ENCODE measurements at regions not wholly inside any gene's neighbourhood (a gene's known extent, or its start where the extent isn't known, plus 50 kb on each side); places are given as distances from the start of the nearest gene placed in this dataset.

GRCh38 chr22:48566741-48567140, 1260.9 kb downstream of the BRD1 start:
- TF ChIP-seq EZH2phosphoT487 (conservative IDR thresholded peaks at IDR 0.05; ENCODE audit: low read length): no peak
- TF ChIP-seq, protein P1, sequence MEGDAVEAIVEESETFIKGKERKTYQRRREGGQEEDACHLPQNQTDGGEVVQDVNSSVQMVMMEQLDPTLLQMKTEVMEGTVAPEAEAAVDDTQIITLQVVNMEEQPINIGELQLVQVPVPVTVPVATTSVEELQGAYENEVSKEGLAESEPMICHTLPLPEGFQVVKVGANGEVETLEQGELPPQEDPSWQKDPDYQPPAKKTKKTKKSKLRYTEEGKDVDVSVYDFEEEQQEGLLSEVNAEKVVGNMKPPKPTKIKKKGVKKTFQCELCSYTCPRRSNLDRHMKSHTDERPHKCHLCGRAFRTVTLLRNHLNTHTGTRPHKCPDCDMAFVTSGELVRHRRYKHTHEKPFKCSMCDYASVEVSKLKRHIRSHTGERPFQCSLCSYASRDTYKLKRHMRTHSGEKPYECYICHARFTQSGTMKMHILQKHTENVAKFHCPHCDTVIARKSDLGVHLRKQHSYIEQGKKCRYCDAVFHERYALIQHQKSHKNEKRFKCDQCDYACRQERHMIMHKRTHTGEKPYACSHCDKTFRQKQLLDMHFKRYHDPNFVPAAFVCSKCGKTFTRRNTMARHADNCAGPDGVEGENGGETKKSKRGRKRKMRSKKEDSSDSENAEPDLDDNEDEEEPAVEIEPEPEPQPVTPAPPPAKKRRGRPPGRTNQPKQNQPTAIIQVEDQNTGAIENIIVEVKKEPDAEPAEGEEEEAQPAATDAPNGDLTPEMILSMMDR (IDR thresholded peaks at IDR 0.05; ENCODE audit: insufficient read depth, low read length, poor library complexity, severe bottlenecking): no peak
- H3K27ac ChIP-seq (ENCODE audit: low read depth, low read length): no peak overlapping the region
- H3K9me3 ChIP-seq (ENCODE audit: insufficient read depth, low read length): peaks cover 10% of the 10 kb centered on the region; the same call in 1 of the 2 replicates
- H4K20me1 ChIP-seq (ENCODE audit: low read depth, low read length): no peaks in the 10 kb centered on the region
- H3K79me2 ChIP-seq (ENCODE audit: insufficient read depth, low read length): no peaks in the 10 kb centered on the region
- no peaks in the 10 kb centered on the region for H3K36me3 ChIP-seq (ENCODE audit: low read length)
- no peaks in the 10 kb centered on the region for H3K9me2 ChIP-seq (replicated peaks; ENCODE audit: insufficient read depth, low read length)
- no peaks in the 10 kb centered on the region for H3K27me3 ChIP-seq (ENCODE audit: low read length)
- H3K9ac ChIP-seq (ENCODE audit: low read length): no peak overlapping the region
- no peak overlapping the region for H3K4me2 ChIP-seq (ENCODE audit: low read depth, low read length, poor library complexity, severe bottlenecking)
- H3F3A ChIP-seq (ENCODE audit: insufficient read depth): no peaks in the 10 kb centered on the region
- H3K4me3 ChIP-seq (ENCODE audit: insufficient read depth, low read length, poor library complexity, severe bottlenecking): no peak overlapping the region
- no peak overlapping the region for H2AFZ ChIP-seq (ENCODE audit: low read depth, low read length, severe bottlenecking)

DNA sequence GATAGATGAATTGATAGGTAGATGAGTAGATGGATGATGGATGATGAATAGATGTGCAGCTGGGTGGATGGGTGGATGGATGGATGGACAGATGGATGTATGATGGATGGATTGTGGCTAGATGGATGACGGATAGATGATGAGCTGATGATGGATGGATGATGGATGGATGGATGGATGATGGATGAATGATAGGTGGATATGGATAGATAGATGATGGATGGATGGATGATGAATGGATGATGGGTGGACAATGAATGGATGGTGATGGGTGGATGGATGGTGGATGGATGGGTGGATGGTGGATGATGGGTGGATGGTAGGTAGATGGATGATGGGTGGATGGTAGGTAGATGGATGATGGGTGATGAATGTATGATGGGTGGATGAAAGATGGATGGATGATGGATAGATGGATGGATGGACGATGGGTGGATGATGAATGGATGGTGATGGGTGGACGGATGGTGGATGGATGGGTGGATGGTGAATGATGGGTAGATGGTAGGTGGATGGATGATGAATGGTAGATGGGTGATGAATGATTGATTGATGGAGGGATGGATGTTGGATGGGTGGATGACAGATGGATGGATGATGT, 1261.7 kb downstream of the BRD1 start:
- Histone ChIP-seq H3K36me3 (ENCODE audit: low read length) (no peaks in the 10 kb centered on the region), H3K4me2 (ENCODE audit: low read depth, low read length, poor library complexity, severe bottlenecking) (no peak overlapping the region), H3K9me2 (replicated peaks; ENCODE audit: insufficient read depth, low read length) (no peaks in the 10 kb centered on the region), H3K4me3 (ENCODE audit: insufficient read depth, low read length, poor library complexity, severe bottlenecking) (no peak overlapping the region), H3K9ac (ENCODE audit: low read length) (no peak overlapping the region), H3F3A (ENCODE audit: insufficient read depth) (no peaks in the 10 kb centered on the region), H2AFZ (ENCODE audit: low read depth, low read length, severe bottlenecking) (no peak overlapping the region), H3K27me3 (ENCODE audit: low read length) (no peaks in the 10 kb centered on the region), H4K20me1 (ENCODE audit: low read depth, low read length) (no peaks in the 10 kb centered on the region), H3K79me2 (ENCODE audit: insufficient read depth, low read length) (no peaks in the 10 kb centered on the region), H3K9me3 (ENCODE audit: insufficient read depth, low read length) (peaks cover 7% of the 10 kb centered on the region; the same call in 1 of the 2 replicates), H3K27ac (ENCODE audit: low read depth, low read length) (no peak overlapping the region)
- TF ChIP-seq, protein P1 (IDR thresholded peaks at IDR 0.05; ENCODE audit: insufficient read depth, low read length, poor library complexity, severe bottlenecking): no peak
- no peak for TF ChIP-seq EZH2phosphoT487 (conservative IDR thresholded peaks at IDR 0.05; ENCODE audit: low read length)

DNA sequence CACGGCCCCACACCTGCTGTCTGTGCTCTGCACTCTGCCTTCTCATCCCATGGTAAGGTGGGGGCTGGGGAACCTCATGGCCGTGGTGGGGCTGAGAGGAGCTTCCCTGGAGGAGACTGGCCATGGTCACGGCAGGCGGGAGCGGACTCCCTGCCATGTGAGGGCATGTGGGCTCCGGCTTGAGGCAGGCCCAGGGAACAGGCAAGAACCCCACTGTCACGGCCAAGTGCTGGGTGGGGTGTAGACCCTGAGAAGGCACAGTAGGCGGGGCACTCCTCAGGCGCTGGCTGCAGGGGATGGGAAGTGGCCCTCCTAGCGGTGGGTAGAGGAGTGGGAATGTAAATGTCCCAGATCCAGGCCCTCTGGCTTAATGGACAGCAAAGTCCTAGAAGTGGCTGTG, 1262.7 kb downstream of the BRD1 start:
- Histone ChIP-seq H4K20me1 (ENCODE audit: low read depth, low read length) (no peaks in the 10 kb centered on the region), H3K9ac (ENCODE audit: low read length) (no peak overlapping the region), H3K9me2 (replicated peaks; ENCODE audit: insufficient read depth, low read length) (no peaks in the 10 kb centered on the region), H2AFZ (ENCODE audit: low read depth, low read length, severe bottlenecking) (no peak overlapping the region), H3K4me2 (ENCODE audit: low read depth, low read length, poor library complexity, severe bottlenecking) (no peak overlapping the region), H3F3A (ENCODE audit: insufficient read depth) (no peaks in the 10 kb centered on the region), H3K27ac (ENCODE audit: low read depth, low read length) (no peak overlapping the region), H3K27me3 (ENCODE audit: low read length) (no peaks in the 10 kb centered on the region), H3K36me3 (ENCODE audit: low read length) (no peaks in the 10 kb centered on the region), H3K9me3 (ENCODE audit: insufficient read depth, low read length) (no peaks in the 10 kb centered on the region), H3K79me2 (ENCODE audit: insufficient read depth, low read length) (no peaks in the 10 kb centered on the region), H3K4me3 (ENCODE audit: insufficient read depth, low read length, poor library complexity, severe bottlenecking) (no peak overlapping the region)
- TF ChIP-seq, protein P1 (IDR thresholded peaks at IDR 0.05; ENCODE audit: insufficient read depth, low read length, poor library complexity, severe bottlenecking): no peak
- no peak for TF ChIP-seq EZH2phosphoT487 (conservative IDR thresholded peaks at IDR 0.05; ENCODE audit: low read length)
